HL-60/S4 treated with retinoic acid at 250 ng/mL for 4 days and 3 days (cell line): ENCODE measurements at regions not wholly inside any gene's neighbourhood (a gene's known extent, or its start where the extent isn't known, plus 50 kb on each side); places are given as distances from the start of the nearest gene placed in this dataset.

ENCODE experiments used
- in situ Hi-C: fragments of 300-500 bp; cut with MboI; formaldehyde crosslinking; loops from 2 replicates; pipeline ENCODE4 v1.7.0; 2022; ENCODE audit warnings: low sequenced_read_pairs

GRCh38 chr6:144744720-144745119 lies 459.6 kb downstream of the UTRN start:
- in situ Hi-C loops = no loop called here

- in situ Hi-C loops = no loop called here
Measured at GRCh38 chr6:144745439-144745838, 460.3 kb downstream of the UTRN start.

GRCh38 chr6:144746902-144747469 lies 461.9 kb downstream of the UTRN start:
- in situ Hi-C loops = no loop called here

GRCh38 chr6:144749263-144749662 lies 464.1 kb downstream of the UTRN start:
- in situ Hi-C loops = no loop called here

GRCh38 chr6:144753023-144753705 lies 468.0 kb downstream of the UTRN start:
- in situ Hi-C loops = no loop called here

- in situ Hi-C loops = no loop called here
Measured at GRCh38 chr6:144756469-144756868, 471.3 kb downstream of the UTRN start.

GRCh38 chr6:144757299-144757698 lies 472.2 kb downstream of the UTRN start:
- in situ Hi-C loops = no loop called here

- in situ Hi-C loops = no loop called here
Measured at GRCh38 chr6:144757730-144758129, 472.6 kb downstream of the UTRN start.

GRCh38 chr6:144758602-144759001 lies 473.5 kb downstream of the UTRN start:
- in situ Hi-C loops = no loop called here

- in situ Hi-C loops = no loop called here
Measured at GRCh38 chr6:144762469-144762868, 477.3 kb downstream of the UTRN start.

- in situ Hi-C loops = no loop called here
Measured at GRCh38 chr6:144767051-144767450, 481.9 kb downstream of the UTRN start.

GRCh38 chr6:144768551-144769075 lies 483.5 kb downstream of the UTRN start:
- in situ Hi-C loops = no loop called here

- in situ Hi-C loops = no loop called here
Measured at GRCh38 chr6:144769142-144769541, 484.0 kb downstream of the UTRN start.

GRCh38 chr6:144776031-144776819 lies 491.1 kb downstream of the UTRN start:
- in situ Hi-C loops = no loop called here

- in situ Hi-C loops = no loop called here
Measured at GRCh38 chr6:144777249-144777648, 492.1 kb downstream of the UTRN start.

- in situ Hi-C loops = no loop called here
Measured at GRCh38 chr6:144778056-144778455, 492.9 kb downstream of the UTRN start.

- in situ Hi-C loops = no loop called here
Measured at GRCh38 chr6:144778773-144779492, 493.8 kb downstream of the UTRN start.

- in situ Hi-C loops = no loop called here
Measured at GRCh38 chr6:144781836-144782235, 496.7 kb downstream of the UTRN start.

GRCh38 chr6:144782634-144783033 lies 497.5 kb downstream of the UTRN start:
- in situ Hi-C loops = no loop called here

GRCh38 chr6:144785056-144785455 lies 499.9 kb downstream of the UTRN start:
- in situ Hi-C loops = no loop called here

- in situ Hi-C loops = no loop called here
Measured at GRCh38 chr6:144786825-144787224, 501.7 kb downstream of the UTRN start.
